ENCODE measurements at regions not wholly inside any gene's neighbourhood (a gene's known extent, or its start where the extent isn't known, plus 50 kb on each side); places are given as distances from the start of the nearest gene placed in this dataset.

DNA sequence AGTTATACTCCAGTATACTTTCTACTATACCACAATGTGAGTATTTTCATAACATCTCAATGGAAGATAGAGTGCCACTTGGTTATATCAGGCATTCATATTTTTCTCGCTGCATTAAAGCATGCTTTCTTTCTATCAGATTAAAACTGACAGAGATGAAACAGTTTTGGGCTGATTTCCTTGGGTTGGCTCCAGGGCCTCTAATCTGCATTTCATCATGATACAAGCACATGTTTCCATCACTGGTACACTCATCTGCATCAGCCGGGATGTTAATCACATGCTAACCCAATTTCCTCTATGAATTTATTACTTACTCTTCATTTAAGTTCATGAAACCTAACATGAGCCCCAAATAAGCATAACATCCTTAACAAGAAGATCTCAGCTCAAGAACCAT is 289.0 kb upstream of the DAB1 start:
- no peak for DNase-seq (ENCODE audit: low read depth)
- H3K4me3 ChIP-seq (ENCODE audit: low read depth, low read length): no peak overlapping the region
- TF ChIP-seq, protein P1, sequence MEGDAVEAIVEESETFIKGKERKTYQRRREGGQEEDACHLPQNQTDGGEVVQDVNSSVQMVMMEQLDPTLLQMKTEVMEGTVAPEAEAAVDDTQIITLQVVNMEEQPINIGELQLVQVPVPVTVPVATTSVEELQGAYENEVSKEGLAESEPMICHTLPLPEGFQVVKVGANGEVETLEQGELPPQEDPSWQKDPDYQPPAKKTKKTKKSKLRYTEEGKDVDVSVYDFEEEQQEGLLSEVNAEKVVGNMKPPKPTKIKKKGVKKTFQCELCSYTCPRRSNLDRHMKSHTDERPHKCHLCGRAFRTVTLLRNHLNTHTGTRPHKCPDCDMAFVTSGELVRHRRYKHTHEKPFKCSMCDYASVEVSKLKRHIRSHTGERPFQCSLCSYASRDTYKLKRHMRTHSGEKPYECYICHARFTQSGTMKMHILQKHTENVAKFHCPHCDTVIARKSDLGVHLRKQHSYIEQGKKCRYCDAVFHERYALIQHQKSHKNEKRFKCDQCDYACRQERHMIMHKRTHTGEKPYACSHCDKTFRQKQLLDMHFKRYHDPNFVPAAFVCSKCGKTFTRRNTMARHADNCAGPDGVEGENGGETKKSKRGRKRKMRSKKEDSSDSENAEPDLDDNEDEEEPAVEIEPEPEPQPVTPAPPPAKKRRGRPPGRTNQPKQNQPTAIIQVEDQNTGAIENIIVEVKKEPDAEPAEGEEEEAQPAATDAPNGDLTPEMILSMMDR (IDR thresholded peaks at IDR 0.05; ENCODE audit: insufficient read depth, low read depth, low read length): no peak

GRCh38 chr1:57711326-57711725 is 287.5 kb upstream of the DAB1 start:
- DNase-seq (ENCODE audit: low read depth): no peak
- H3K4me3 ChIP-seq (ENCODE audit: low read depth, low read length): no peak overlapping the region
- TF ChIP-seq, protein P1 (IDR thresholded peaks at IDR 0.05; ENCODE audit: insufficient read depth, low read depth, low read length): no peak

DNA sequence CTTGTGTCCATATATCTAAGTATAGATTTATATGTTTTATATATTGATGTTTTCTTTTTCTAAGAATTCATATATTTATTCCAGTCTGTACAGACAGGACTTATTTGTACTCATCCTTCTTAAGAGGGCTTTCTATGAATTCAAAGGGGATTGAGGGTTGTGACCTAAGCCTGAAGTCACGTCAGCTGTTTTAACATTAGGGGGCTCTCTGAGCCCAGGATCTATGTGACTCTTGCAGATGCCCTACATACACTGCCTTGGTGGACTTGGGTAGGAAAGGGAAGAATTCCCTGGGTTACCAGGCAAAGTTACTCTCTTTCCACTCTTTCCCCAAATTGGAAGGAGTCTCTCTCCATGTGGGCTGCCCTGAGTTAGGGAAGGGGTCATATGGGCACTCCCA is 283.8 kb upstream of the DAB1 start:
- TF ChIP-seq, protein P1 (IDR thresholded peaks at IDR 0.05; ENCODE audit: insufficient read depth, low read depth, low read length): no peak
- H3K4me3 ChIP-seq (ENCODE audit: low read depth, low read length): no peak overlapping the region

GRCh38 chr1:57704811-57705210 is 281.0 kb upstream of the DAB1 start:
- DNase-seq (ENCODE audit: low read depth): no peak
- no peak overlapping the region for H3K4me3 ChIP-seq (ENCODE audit: low read depth, low read length)
- TF ChIP-seq, protein P1 (IDR thresholded peaks at IDR 0.05; ENCODE audit: insufficient read depth, low read depth, low read length): no peak

More for the DNA sequence above, 283.8 kb upstream of the DAB1 start:
- DNase-seq (ENCODE audit: low read depth): no peak

DNA sequence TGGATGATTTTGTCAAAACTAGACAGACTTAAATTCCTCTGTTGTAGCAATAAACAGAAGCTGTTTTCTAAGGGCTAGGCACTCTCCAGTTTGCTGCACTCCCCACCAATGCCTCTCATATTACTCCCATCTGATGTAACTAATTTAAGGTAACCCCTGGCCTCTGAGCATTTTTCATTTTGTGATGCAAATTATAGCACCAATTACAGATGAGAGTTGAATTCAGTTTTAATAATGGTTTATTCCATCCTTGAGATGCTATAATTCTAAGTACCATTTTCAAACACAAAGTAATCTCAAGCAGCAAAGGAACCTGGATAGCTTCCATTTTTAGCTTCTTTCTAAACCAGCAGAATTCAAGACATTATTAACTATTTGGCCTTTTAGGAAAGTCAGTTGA is 280.4 kb upstream of the DAB1 start:
- DNase-seq (ENCODE audit: low read depth): no peak
- no peak overlapping the region for H3K4me3 ChIP-seq (ENCODE audit: low read depth, low read length)
- TF ChIP-seq, protein P1 (IDR thresholded peaks at IDR 0.05; ENCODE audit: insufficient read depth, low read depth, low read length): no peak

- no peak for DNase-seq (ENCODE audit: low read depth)
- no peak overlapping the region for H3K4me3 ChIP-seq (ENCODE audit: low read depth, low read length)
- TF ChIP-seq, protein P1 (IDR thresholded peaks at IDR 0.05; ENCODE audit: insufficient read depth, low read depth, low read length): no peak
Measured at GRCh38 chr1:57696904-57697303, 273.0 kb upstream of the DAB1 start.

- no peak overlapping the region for H3K4me3 ChIP-seq (ENCODE audit: low read depth, low read length)
- TF ChIP-seq, protein P1 (IDR thresholded peaks at IDR 0.05; ENCODE audit: insufficient read depth, low read depth, low read length): no peak
- DNase-seq (ENCODE audit: low read depth): no peak
Measured at GRCh38 chr1:57696043-57696442, 272.2 kb upstream of the DAB1 start.

Data from fibroblast of villous mesenchyme (primary cell).